NCI-H2227 treated with DMSO at 0.1 percent for 48 hours (cell line): ENCODE measurements at regions not wholly inside any gene's neighbourhood (a gene's known extent, or its start where the extent isn't known, plus 50 kb on each side); places are given as distances from the start of the nearest gene placed in this dataset.

ENCODE experiments used
- DNase-seq: peaks from one replicate; lab custom pipeline; 2025; lab: John Stamatoyannopoulos, UW

DNA sequence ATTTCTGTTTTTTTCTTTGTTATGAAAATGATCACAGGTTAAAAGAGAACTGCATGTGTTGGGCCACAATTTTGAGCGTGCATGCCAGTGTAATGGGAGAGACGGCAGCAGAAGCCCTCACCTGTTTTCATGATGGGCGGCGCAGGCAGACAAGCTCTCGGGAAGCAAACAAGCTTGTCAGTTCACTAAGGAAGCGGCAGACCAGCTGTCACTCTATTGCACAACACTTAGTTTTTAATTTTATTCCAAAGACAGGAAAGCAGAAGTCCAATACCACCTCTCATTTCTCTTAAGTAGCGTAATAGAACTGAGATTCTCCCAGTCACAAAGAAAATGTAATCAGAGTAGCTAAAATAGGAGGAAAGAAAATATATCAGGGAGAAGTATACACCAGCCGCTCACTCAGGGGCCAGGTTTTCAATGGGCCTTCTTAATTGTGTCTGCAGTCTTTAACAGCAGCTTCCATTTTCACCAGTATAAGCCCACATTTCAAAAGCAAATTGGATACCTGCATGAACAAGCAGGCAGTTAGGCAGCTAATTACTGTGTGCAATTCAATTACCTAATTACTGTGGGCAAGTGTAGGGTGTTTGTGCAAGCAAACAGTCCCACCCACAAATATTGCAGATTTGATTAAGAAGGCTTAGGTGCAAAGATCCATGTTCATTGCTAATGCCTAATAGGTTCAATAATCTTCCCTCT lies 711.4 kb downstream of the DIAPH3 start:
- peak; percentile 20 for DNase-seq

DNA sequence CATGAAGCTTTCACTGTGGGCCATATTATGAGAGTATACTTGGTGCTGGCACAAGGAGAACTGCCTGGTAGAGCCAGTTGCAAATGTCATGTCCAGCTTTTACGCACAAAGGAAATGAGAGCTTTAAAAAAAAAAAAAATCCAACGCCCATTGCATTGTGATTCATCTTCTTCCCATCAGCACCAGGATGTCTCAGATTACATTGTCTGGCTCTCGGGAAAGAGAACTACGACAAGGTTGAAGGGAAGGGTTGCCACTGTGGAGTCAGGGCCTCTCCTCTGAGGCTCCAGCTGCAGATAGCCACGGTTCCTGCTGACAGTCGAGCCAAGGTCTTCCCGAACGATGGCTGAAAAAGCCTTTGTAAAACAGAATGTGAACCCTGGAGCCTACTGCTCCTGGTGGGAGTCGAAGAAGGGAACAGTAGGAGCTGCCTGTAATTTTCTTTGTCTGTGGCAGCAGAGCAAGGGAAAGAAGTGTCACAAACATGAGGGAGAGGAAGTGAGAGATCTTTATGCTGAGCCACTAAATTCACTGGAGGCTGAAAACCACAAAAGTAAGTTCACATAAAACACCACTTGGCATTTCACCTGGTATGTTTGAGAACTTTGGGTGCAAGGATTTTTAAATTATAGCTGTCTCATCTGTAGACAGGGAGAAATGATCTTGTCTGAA lies 704.7 kb downstream of the DIAPH3 start:
- no peak for DNase-seq

DNA sequence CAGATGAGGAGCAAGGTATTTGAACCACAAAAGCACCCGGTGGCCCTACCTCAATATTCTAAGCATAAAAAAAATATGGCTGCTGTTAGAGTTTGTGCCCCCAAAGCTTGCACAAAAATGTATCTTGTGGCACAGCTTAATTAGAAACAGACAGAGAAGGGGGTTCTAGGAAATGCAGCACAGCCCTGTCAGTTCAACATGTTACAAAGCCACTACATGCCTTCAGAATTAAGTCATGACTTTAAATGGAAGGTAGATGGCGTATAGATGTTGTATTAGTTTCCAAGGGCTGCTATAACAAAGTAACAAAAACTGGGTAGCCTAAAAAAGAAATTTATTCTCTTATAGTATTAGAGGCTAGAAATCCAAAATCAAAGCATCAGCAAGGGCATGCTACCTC lies 703.8 kb downstream of the DIAPH3 start:
- DNase-seq: no peak

DNA sequence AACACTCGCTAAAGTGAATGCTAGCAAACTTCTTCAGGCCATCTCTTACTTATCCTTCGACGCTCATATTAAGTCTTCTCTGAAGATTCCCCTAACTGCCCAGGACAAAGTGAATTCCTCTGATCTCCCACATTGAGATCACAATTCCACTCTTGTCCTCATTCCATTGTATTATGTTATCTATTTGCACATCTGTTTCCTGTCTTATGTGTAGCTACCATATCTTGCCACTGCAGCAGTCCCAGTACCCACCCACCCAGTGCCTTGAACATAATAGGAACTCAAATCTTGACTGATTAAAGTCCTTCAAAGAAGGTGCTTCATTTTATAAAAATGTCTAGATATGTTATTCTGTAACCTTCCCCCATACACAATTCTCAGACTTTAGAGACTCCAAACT lies 702.3 kb downstream of the DIAPH3 start:
- DNase-seq: no peak

DNA sequence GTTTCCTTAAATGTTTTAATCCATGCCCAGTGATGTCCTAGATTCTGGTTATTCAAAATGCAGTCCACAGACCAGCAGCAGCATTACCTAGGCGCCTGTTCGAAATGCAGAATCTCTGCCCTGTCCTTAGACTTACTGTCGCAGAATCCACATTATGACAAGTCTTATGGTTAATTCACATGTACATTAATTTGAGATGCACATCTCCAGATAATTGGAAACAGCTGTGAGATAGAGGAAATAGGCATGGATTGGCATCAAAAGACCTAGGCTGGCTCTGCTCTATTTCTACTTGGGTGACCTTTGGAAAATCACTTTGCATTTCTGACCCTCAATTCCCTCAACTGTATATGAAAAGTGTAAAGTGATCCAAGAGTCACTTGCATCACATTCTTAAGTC lies 700.7 kb downstream of the DIAPH3 start:
- DNase-seq: no peak

DNA sequence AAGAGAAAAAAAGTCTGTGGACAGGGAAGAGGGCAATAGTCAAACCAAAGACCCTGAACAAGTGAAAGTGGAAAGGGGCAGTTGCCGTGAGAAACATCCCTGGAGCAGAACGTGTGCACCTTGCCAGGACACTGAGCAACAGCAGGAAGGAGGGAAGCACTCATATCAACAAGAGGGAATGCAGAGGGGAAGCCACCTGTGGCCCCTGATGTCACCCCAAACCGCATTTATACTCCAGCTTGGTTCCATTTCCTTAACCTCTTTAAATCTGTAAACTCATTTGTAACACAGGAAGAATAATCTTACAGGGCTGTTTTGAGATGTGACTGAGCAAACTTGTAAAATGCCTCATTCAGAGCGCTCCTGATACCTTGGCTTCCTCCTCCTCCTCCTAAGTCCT lies 698.8 kb downstream of the DIAPH3 start:
- no peak for DNase-seq

DNA sequence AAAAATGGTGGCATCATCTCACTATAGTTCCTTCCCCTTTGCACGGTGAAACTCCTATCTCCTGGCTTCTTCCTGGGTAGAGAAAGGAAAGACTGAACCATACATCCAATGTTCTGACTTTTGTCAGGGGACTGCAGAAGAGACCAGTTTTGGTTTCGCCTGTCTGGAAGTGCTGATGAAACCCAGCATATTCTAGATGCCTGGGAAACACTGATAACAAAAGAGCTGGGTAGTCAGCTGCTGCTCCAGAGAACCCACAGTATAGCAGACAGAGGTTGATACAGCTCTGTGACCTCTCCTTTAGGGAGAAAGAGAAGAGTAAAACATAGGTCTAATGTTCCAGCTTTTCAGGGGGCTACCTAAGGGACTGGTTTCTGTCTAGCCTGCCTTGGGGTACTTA lies 695.3 kb downstream of the DIAPH3 start:
- DNase-seq: no peak

DNA sequence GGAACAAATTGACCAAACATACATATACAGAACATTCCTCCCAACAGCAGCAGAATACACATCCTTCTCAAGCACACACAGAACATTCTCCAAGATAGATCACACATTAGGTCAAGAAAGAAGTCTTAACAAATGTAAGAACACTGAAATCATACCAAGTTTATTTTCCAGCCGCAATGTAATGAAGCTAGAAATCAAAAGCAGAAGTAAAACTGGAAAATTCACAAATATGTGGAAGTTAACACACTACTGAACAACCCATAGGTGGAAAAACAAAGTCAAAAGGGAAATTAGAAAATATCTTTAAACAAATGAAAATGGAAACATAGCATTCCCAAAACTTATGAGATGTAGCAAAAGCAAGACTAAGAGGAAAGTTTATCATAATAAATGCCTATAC lies 692.6 kb downstream of the DIAPH3 start:
- DNase-seq: no peak

DNA sequence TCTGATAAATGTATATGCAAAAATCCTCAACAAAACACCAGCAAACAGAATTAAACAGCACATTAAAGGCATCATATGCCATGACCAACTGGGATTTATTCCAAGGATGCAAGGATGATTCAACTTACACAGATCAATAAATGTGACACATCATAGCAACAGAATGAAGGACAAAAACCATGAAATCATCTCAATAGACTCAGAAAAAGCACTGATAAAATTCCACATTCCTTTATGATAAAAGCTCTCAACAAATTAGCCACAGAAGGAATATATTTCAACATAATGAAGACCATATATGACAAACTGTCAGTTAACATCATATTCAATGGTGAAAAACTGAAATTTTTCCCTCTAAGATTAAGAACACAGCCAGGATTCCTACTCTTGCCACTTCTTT lies 691.6 kb downstream of the DIAPH3 start:
- no peak for DNase-seq

DNA sequence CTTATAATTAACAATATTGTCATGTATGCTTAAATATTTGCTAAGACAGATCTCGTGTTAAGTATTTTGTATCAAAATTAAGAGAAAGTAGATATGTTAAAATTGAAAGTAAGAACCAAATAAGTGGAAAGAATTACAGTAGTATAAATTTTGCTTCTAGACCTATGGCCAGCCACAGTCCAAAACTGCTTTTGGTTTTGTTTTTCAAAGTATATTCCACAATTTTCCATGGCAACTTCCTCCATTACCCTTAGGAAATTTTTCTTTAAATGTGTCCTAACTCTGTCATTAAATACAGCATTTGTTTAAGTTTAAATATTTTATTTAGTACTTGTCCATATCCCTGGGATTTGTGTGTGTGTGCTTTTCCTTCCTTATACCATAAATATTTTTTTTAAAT lies 689.0 kb downstream of the DIAPH3 start:
- DNase-seq: no peak

DNA sequence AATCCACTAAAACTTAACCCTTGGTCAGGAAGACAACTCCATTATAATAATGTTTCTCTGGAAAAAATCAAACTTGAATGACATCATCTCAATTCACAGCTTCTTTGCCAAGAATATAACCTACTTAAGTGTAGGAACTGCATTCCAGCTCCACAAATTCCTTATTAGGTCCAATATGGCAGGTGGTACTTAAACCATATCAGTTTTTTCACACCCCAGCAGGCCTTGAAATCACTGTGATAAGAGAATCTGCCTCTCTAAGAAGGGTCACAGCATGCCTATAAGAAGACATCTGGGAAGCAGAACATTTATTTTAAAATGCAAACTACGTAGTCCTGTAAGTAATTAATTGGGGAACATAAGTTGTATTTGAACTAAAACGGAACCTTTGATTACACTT lies 687.8 kb downstream of the DIAPH3 start:
- no peak for DNase-seq

DNA sequence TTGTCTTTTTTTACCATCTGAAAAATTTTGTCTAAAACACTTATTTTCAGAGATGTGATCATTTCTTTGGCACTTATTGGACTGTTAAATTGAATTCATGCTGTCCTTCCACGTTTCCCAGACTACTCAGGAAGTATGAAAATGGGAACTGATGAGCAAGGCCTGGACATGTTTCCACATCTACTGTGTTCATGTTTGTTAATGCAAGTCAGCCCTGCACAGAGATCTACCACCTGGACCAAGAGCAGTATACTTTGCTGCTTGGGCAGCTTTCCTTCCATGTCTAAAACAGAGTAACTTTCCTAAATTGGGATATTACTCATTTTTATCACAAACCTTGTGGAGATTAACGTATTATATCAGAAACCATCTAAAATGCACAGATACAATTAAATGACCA lies 687.4 kb downstream of the DIAPH3 start:
- no peak for DNase-seq

DNA sequence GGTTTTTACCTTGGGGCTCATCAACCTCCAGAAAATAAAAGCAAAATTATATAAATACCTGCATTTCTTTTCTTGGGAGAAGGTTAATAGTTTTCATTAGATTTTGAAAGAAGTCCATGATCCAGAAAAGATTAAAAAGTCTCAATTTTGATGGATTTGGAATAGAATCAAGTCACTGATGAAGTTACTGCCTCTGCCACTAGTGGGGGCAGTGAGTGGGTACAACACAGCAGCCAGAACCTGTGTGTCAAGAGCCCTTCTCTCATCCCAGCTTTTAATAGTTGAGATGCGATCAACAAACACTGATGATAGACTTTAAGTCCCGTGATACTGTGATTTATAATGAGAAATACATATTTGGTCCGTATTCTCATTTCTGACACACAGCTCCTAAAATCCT lies 686.7 kb downstream of the DIAPH3 start:
- DNase-seq: no peak

DNA sequence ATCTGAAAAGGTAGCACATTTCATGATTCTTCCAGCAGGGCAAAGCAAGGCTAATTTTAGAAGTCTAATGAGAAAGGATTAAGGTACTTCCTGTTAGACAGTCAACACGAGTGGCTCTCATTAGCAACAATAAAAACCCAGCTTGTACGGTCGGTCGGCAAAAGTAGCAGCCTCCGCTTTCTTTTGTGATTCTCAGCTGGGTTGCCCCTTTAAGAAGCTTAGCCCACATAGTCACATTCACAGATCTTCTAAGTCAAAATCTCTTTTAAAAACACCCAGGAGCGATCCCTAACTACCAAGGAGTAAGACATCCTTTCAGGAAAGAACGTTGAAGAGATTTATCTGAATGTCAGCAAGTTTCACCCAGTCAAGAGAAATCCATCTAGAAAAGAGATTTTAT lies 684.8 kb downstream of the DIAPH3 start:
- no peak for DNase-seq

DNA sequence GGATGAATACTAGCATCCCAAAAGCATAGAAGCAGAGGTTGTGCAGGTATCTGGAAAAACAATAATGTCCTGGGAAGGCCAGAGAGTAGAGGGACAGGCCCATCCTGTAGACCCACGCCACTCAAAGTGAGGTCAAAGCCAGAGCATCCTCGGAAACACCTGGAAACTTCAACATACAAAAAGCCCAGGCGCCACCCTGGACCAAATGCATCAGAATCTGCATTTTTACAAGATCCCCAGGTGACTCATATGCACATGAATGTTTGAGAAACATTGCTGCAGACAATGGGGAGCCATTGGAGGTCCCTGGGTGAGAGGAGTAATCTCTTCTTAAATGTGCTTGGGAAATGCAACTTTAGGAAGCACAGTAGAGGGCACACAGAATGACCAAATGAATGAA lies 684.1 kb downstream of the DIAPH3 start:
- DNase-seq: no peak

DNA sequence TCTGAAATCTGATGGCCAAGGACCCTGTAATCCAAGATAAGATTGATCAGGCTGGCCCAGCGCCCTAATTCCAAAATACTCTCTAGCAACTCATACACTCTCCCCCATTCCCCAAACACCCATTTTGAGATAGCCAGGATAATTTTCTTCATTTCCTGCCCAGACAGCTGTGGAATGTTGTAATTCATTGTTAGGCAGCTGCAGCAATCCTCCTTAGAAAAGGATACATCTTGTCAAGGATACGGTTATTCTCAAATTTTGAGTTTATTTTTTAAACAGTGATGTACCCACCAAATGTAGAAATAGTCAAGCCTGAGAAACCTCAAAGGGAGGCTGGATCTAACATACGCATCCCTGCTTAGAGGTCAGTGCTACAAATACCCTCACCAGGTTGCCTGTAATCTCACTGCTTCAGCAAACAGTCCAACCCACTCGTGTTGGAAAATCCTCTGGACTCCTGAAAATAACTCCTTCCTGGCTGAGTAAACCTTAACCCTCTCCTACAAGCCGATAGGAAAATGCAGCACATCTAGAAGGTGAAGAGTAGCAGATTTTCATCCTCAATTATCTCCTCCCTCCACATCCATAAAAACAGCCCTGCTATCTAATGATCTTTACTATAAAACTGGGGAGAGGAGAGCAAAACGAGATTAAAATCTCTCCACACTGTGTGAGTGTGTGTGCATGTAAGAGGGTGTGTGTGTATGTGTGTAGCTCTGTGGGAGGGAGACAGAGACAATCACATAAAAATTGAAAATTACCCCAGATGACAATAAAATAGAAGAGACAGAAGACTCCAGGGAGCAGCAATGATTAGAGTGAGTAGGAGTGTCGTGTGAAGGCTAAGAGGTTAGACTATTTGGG lies 683.1 kb downstream of the DIAPH3 start:
- DNase-seq: peak; percentile 41

DNA sequence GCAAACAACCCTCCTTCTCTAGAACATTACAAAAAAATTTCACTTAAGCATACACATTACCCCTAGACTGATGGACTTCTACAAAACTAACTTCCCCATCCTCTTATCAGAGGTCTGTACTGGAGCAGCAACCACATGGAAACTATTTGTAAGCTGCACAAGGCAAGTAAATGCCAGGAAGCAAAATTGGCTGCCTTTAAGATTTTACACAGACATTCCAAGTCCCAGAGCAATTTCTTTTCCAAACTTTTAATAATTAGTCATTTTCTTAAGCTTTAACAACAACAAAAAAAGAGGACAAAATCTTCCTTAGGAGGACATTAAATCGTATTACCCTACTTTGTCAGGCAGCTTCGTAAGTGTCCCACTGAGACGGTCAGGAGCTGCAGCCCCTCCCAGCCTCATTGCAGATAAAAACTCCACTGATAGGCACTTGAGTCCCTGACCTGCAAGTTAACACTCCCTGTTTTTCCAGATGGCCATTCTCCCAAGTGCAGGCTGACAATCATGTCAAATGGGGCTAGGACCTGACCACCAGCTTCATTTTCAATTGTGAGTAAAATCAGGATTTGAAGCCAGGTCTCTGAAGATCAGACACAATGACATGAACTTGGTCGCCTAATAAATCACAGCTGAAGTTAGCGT lies 680.1 kb downstream of the DIAPH3 start:
- DNase-seq: no peak

DNA sequence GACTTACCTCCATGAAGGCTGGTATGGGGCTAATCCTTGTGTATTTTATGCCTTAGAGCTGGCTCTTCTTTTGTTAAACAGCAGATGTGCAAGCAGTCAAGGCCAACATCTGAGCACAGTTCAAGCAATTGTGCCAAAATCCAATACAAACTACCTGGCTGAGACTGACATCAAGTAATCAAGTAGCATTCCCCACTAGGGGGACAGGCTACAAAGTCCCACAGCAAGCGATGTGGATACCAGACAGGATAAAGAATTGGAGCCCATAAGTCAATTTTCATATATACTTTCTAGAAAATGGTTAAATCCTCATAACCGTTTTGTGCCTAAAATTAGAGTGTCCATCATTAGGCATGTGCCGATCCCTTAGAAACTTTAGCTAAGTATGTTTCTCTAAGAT lies 675.8 kb downstream of the DIAPH3 start:
- DNase-seq: no peak

DNA sequence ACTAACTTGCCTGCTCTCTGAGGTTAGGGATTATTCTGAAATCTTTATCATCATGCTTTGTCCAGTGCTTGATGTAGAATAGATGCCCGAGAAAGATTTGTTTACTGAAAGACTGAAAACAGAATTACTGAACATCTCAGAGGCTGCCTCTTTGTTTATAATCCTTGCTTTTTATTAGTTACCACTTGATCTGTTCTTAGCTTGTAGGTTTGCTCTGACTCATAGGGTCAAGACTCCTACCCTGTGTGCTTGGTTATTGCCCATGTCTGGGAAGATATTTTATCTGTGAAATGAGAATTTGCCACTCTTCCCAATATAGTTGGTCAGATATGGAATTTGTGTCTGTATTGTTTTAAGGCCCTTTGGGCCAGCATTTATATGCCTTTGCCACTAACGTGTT lies 675.3 kb downstream of the DIAPH3 start:
- DNase-seq: no peak

DNA sequence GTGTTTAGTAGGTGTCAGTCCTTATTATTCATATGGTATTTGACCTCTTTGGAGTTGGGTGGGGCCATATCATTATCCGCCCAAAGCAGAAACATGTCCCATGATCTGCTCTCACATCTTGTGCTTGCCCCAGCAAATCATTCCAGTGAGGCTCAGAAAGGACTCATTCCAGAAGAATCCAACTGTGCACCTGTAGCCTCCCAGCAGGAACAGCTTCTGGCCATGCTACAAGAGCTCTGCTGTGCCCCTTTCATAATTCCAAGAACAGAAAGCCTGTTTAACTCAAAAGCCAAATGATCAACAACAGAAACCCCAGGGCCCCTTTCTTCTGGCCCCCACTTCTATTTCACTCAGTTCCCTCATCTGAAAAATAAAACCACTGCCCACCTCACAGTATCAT lies 673.1 kb downstream of the DIAPH3 start:
- no peak for DNase-seq

DNA sequence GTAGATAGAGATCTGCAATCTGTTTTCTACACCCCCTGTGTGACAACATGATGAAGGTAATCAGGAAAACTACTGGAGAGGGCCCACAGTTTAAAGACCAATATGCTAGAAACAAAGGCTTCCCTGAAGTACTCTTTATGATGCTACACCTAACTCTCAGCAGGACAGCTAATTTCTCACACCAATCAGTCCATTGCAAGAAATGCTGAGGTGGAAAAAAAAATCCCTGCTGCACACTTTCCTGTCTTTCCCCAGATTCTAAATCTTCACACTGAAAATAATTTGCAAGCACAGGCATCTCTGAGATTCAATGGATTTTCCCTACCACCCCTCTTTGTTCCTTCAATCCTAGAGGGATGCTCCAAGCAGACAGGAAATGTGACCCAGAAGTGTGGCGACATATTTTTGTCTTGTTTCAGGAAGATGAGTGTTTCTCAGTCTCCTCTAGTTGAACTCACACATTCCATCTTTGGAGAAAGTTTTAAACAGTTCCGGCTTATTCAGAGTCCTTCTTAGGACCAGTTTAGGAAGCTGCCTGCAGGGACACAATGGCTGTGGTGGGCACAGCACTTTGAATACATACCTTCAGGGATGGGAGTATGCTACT lies 671.6 kb downstream of the DIAPH3 start:
- no peak for DNase-seq

DNA sequence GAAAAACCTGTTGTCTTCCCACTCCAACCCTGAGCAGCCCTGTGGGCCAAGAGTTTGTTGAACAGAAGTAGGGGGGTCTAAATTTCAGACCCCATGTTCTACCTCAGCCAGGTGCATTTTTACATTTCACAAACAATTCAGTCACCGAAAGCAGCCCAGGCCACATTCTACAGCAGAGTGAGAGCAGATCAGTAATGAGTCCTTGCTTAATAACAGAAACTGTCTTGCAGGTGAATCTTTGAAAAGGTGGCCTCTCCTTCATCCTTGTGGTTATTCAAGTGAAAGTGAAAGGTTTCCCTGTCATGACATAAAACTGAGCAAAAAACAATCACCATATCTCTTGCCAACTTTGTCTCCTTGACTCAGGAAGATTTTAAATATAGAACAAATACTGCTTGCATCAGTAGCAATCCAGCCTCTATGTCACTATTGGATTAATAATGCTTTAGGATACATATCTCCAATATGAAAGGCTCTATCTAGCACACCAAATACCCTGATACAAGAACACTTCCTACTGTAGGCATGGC lies 670.2 kb downstream of the DIAPH3 start:
- DNase-seq: no peak
